Central memory CD8-positive, alpha-beta T cell (primary cell): ENCODE measurements at regions not wholly inside any gene's neighbourhood (a gene's known extent, or its start where the extent isn't known, plus 50 kb on each side); places are given as distances from the start of the nearest gene placed in this dataset.
"Not testable (repeated sequence)": the region's sequence is repeated elsewhere in the genome, so short reads cannot be mapped to it uniquely, and the experiment has no call there.

Experiments used
- ATAC-seq: fragments of 150-1000 bp; cut with Tn5 transposase; replicated peaks from 2 replicates; pipeline ENCODE4 v1.10.0; 2022; ENCODE audit warnings: mild to moderate bottlenecking, moderate FRiP score, moderate number of reproducible peaks; ENCODE audit not compliant: poor library complexity, severe bottlenecking; ENCODE audit errors: extremely low read depth
- DNase-seq, 2 donors: peaks; one replicate each; pipeline ENCODE4 v3.0.0; 2021; ENCODE audit warnings: low spot score in 2 of 2
- H3K27ac Mint-ChIP-seq: one replicate; pipeline ENCODE4 v1.8.0; 2022; ENCODE audit warnings: low read depth, mild to moderate bottlenecking, moderate library complexity, mixed read lengths
- H3K27me3 Mint-ChIP-seq: one replicate; pipeline ENCODE4 v1.8.0; 2022; ENCODE audit warnings: mixed read lengths
- H3K36me3 Mint-ChIP-seq: one replicate; pipeline ENCODE4 v1.8.0; 2022; ENCODE audit warnings: mild to moderate bottlenecking, moderate library complexity, mixed read lengths; ENCODE audit not compliant: insufficient read depth
- H3K4me1 Mint-ChIP-seq: one replicate; pipeline ENCODE4 v1.8.0; 2022; ENCODE audit warnings: mixed read lengths
- H3K4me3 Mint-ChIP-seq: one replicate; pipeline ENCODE4 v1.8.0; 2022; ENCODE audit warnings: mild to moderate bottlenecking, moderate library complexity, mixed read lengths
- H3K9me3 Mint-ChIP-seq: one replicate; pipeline ENCODE4 v1.8.0; 2022; ENCODE audit warnings: mixed read lengths

DNA sequence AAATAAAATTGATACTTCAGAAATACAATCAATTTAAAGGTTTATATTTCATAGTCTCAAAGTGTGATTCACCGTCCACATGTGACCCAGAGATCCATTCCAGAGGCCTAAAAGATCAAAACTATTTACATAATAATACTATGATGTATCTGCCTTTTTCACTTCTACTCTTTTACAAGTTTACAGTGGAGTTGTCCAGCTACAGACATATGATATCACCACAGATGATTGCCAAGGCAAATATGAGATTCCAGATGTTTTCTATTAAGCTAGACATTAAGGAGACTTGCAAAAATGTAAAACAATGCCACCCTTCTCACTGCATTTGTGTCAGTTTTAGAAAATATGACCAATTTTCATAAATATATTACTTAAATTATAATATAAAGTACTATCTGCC, 443.7 kb downstream of the GJA1 start:
- H3K27me3 Mint-ChIP-seq = no peaks in the 10 kb centered on the region
- no peaks in the 10 kb centered on the region for H3K36me3 Mint-ChIP-seq
- DNase-seq = no peak
- H3K27ac Mint-ChIP-seq = no peak overlapping the region
- no peak overlapping the region for H3K4me3 Mint-ChIP-seq
- H3K4me1 Mint-ChIP-seq = no peaks in the 10 kb centered on the region
- peaks cover 5% of the 10 kb centered on the region for H3K9me3 Mint-ChIP-seq
- ATAC-seq = no peak

GRCh38 chr6:121880831-121881230, 445.4 kb downstream of the GJA1 start:
- H3K9me3 Mint-ChIP-seq = peaks cover 5% of the 10 kb centered on the region
- ATAC-seq (no peak), DNase-seq (no peak)
- H3K27me3 Mint-ChIP-seq = no peaks in the 10 kb centered on the region
- no peaks in the 10 kb centered on the region for H3K4me1 Mint-ChIP-seq
- no peak overlapping the region for H3K4me3 Mint-ChIP-seq
- no peak overlapping the region for H3K27ac Mint-ChIP-seq
- no peaks in the 10 kb centered on the region for H3K36me3 Mint-ChIP-seq

- DNase-seq (no peak), ATAC-seq (no peak)
- Mint-ChIP-seq H3K9me3 (peaks cover 5% of the 10 kb centered on the region), H3K27ac (no peak overlapping the region), H3K27me3 (no peaks in the 10 kb centered on the region), H3K4me1 (no peaks in the 10 kb centered on the region), H3K4me3 (no peak overlapping the region), H3K36me3 (no peaks in the 10 kb centered on the region)
Observed at GRCh38 chr6:121881974-121882667, 446.7 kb downstream of the GJA1 start.

DNA sequence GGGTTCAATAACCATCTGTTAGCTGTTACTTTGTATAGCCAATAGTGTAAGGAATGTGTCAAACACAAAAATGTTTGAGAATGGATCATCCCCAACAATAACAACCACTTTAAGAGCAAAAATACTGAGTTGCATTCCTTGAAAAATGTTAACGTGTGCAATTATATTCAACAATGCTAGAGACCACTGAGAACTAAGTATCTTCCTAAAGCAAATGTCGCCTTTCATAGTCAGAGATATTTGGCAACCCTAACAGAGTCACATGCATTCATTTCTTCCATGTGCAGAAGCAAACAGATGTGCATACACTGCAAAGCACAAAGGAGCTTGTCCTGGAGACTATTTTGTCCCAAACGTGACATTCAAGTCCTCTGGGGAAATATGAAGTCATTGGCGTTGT, 448.6 kb downstream of the GJA1 start:
- no peak for ATAC-seq
- Mint-ChIP-seq H3K27ac (no peak overlapping the region), H3K9me3 (no peaks in the 10 kb centered on the region), H3K4me1 (no peaks in the 10 kb centered on the region), H3K4me3 (no peak overlapping the region), H3K36me3 (no peaks in the 10 kb centered on the region), H3K27me3 (no peaks in the 10 kb centered on the region)
- DNase-seq = no peak

- Mint-ChIP-seq H3K36me3 (no peaks in the 10 kb centered on the region), H3K27ac (no peak overlapping the region), H3K9me3 (no peaks in the 10 kb centered on the region), H3K27me3 (no peaks in the 10 kb centered on the region), H3K4me1 (no peaks in the 10 kb centered on the region), H3K4me3 (no peak overlapping the region)
- DNase-seq = no peak
- no peak for ATAC-seq
Observed at GRCh38 chr6:121884620-121885019, 449.2 kb downstream of the GJA1 start.

DNA sequence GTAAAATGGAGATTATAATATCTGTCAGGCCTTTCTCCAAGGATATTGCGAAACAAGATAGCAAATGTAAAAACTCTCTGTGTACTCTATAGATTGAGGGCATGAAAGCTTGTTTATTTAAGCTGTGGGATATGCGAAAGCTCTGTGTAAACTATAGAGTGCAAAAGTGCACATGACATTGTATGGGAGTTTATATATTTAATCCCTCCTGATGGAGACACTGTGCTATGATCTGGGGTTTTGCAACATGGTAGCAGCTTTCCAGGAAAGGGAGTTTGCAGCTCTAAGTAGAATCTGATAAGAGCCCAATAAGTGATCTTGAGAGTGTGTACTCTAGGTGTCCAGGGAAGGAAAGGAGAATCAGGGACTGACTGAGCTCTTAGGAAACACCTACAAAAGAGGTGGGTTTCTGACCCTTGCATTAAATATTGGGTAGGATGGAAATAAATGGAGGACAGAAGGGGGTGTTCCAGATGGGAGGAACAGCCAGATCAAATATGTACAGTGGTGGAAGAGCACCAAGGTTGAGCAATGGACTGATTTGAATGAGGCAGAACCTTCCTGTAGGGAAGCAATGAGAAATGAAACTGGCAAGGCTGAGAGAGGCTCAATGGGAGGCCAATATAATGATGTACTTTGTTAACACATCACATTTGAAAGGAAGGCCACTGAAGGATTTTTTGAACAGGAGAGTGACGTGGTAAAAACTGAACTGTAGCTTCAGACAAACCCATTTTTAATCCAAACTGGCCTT, 450.1 kb downstream of the GJA1 start:
- no peak for DNase-seq
- no peaks in the 10 kb centered on the region for H3K4me1 Mint-ChIP-seq

GRCh38 chr6:121886223-121886830, 450.9 kb downstream of the GJA1 start:
- H3K4me3 Mint-ChIP-seq = no peak overlapping the region
- no peaks in the 10 kb centered on the region for H3K36me3 Mint-ChIP-seq
- H3K27me3 Mint-ChIP-seq = no peaks in the 10 kb centered on the region
- H3K27ac Mint-ChIP-seq = no peak overlapping the region
- ATAC-seq (no peak), DNase-seq (no peak)
- no peaks in the 10 kb centered on the region for H3K4me1 Mint-ChIP-seq
- H3K9me3 Mint-ChIP-seq = no peaks in the 10 kb centered on the region

More for the DNA sequence above, 450.1 kb downstream of the GJA1 start:
- H3K4me3 Mint-ChIP-seq = no peak overlapping the region
- no peak overlapping the region for H3K27ac Mint-ChIP-seq
- ATAC-seq = no peak
- H3K9me3 Mint-ChIP-seq = no peaks in the 10 kb centered on the region
- no peaks in the 10 kb centered on the region for H3K27me3 Mint-ChIP-seq
- H3K36me3 Mint-ChIP-seq = no peaks in the 10 kb centered on the region

- no peaks in the 10 kb centered on the region for H3K9me3 Mint-ChIP-seq
- DNase-seq = no peak
- H3K27me3 Mint-ChIP-seq = no peaks in the 10 kb centered on the region
- no peak overlapping the region for H3K27ac Mint-ChIP-seq
- H3K4me1 Mint-ChIP-seq = no peaks in the 10 kb centered on the region
- no peak overlapping the region for H3K4me3 Mint-ChIP-seq
- H3K36me3 Mint-ChIP-seq = no peaks in the 10 kb centered on the region
- no peak for ATAC-seq
Observed at GRCh38 chr6:121887724-121888123, 452.3 kb downstream of the GJA1 start.

- ATAC-seq (no peak), DNase-seq (no peak)
- Mint-ChIP-seq H3K27ac (no peak overlapping the region), H3K4me1 (no peaks in the 10 kb centered on the region), H3K36me3 (no peaks in the 10 kb centered on the region), H3K9me3 (no peaks in the 10 kb centered on the region), H3K4me3 (no peak overlapping the region), H3K27me3 (no peaks in the 10 kb centered on the region)
Observed at GRCh38 chr6:121890307-121890910, 455.0 kb downstream of the GJA1 start.

DNA sequence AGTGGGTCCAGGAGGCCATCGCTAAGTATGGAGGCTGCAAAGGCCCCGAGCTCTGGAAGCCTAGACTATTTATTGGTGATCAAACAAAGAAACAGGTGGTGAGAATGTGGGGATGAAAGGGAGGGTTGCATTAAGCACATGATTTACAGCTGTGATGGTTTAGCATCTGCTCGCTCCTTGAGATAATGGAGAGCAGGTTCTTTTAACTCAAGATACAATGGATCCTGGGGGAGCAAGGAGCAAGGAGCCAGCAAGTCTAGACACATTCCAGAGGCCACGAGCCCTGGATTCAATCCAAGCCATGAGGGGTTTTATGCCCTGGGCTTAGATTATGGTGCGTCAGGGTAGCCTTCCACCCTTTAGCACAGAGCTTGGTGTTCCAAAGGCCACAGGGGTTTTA, 460.3 kb downstream of the GJA1 start:
- not testable (repeated sequence) for H3K4me3 Mint-ChIP-seq, H3K27me3 Mint-ChIP-seq, DNase-seq, H3K36me3 Mint-ChIP-seq, ATAC-seq, H3K4me1 Mint-ChIP-seq, H3K9me3 Mint-ChIP-seq, H3K27ac Mint-ChIP-seq

DNA sequence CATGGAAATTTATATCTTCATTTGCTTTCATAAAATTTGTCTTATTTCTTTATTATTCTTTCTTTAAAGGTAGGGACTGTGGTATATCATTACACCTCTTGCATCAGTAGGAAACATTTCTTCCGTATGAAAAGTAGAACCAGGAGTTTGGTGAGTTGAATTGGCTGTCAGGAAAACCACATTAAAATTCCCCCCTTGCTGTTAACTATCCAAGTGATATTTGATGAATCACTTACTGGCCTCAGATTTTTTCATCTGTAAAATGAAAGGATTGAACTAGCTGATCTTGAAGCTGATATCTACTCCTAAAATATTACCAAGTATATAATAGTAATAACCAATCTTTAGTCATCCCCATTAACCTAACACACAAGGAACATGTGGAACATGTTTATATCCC, 460.9 kb downstream of the GJA1 start:
- no peaks in the 10 kb centered on the region for H3K4me1 Mint-ChIP-seq

DNA sequence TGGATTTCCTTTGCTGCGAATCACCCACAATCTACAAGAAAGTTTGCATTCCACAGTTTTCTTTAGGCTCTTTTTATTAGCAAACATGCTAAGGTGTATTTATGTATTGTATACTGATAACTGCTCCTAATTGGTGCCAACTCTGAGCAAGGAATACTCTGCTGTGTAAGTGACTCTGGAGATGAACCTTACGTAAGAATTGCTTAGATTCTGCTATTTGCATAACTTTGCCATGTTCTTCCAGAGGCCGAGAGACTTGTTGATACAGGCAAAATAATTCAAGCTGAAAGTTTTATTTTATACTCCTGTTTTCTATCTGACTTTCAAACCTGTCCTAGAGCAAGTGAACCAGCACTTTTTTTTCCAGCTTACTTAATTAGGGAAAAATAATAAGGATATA, 461.3 kb downstream of the GJA1 start:
- no peak for ATAC-seq

More for the DNA sequence above, 460.9 kb downstream of the GJA1 start:
- peaks cover 2% of the 10 kb centered on the region for H3K36me3 Mint-ChIP-seq
- no peak overlapping the region for H3K4me3 Mint-ChIP-seq
- H3K27ac Mint-ChIP-seq = no peak overlapping the region
- no peaks in the 10 kb centered on the region for H3K9me3 Mint-ChIP-seq
- ATAC-seq = no peak
- no peak for DNase-seq
- no peaks in the 10 kb centered on the region for H3K27me3 Mint-ChIP-seq

More for the DNA sequence above, 461.3 kb downstream of the GJA1 start:
- no peak for DNase-seq
- Mint-ChIP-seq H3K4me1 (no peaks in the 10 kb centered on the region), H3K36me3 (peaks cover 2% of the 10 kb centered on the region), H3K27me3 (no peaks in the 10 kb centered on the region), H3K27ac (no peak overlapping the region), H3K4me3 (no peak overlapping the region), H3K9me3 (no peaks in the 10 kb centered on the region)
